ENCODE measurements at regions not wholly inside any gene's neighbourhood (a gene's known extent, or its start where the extent isn't known, plus 50 kb on each side); places are given as distances from the start of the nearest gene placed in this dataset.

GRCh38 chr9:81080900-81081299 is 608.4 kb downstream of the TLE1 start:
- Histone ChIP-seq H3F3A (ENCODE audit: insufficient read depth) (no peaks in the 10 kb centered on the region), H3K9me3 (ENCODE audit: insufficient read depth, low read length) (no peaks in the 10 kb centered on the region), H3K27ac (ENCODE audit: low read depth, low read length) (no peak overlapping the region), H2AFZ (ENCODE audit: low read depth, low read length, severe bottlenecking) (no peak overlapping the region), H3K79me2 (ENCODE audit: insufficient read depth, low read length) (no peaks in the 10 kb centered on the region), H3K9ac (ENCODE audit: low read length) (no peak overlapping the region), H3K4me2 (ENCODE audit: low read depth, low read length, poor library complexity, severe bottlenecking) (no peak overlapping the region), H3K9me2 (replicated peaks; ENCODE audit: insufficient read depth, low read length) (no peaks in the 10 kb centered on the region), H3K36me3 (ENCODE audit: low read length) (no peaks in the 10 kb centered on the region), H3K4me3 (ENCODE audit: insufficient read depth, low read length, poor library complexity, severe bottlenecking) (no peak overlapping the region), H4K20me1 (ENCODE audit: low read depth, low read length) (no peaks in the 10 kb centered on the region), H3K27me3 (ENCODE audit: low read length) (no peaks in the 10 kb centered on the region)
- TF ChIP-seq EZH2phosphoT487 (conservative IDR thresholded peaks at IDR 0.05; ENCODE audit: low read length): no peak
- TF ChIP-seq CTCF (IDR thresholded peaks at IDR 0.05; ENCODE audit: insufficient read depth, low read length, poor library complexity, severe bottlenecking): no peak

GRCh38 chr9:81080185-81080584 is 609.2 kb downstream of the TLE1 start:
- H3F3A ChIP-seq (ENCODE audit: insufficient read depth): no peaks in the 10 kb centered on the region
- H4K20me1 ChIP-seq (ENCODE audit: low read depth, low read length): no peaks in the 10 kb centered on the region
- no peaks in the 10 kb centered on the region for H3K27me3 ChIP-seq (ENCODE audit: low read length)
- H3K36me3 ChIP-seq (ENCODE audit: low read length): no peaks in the 10 kb centered on the region
- H3K4me2 ChIP-seq (ENCODE audit: low read depth, low read length, poor library complexity, severe bottlenecking): no peak overlapping the region
- no peak overlapping the region for H3K27ac ChIP-seq (ENCODE audit: low read depth, low read length)
- H3K9ac ChIP-seq (ENCODE audit: low read length): no peak overlapping the region
- H3K79me2 ChIP-seq (ENCODE audit: insufficient read depth, low read length): no peaks in the 10 kb centered on the region
- no peak for TF ChIP-seq CTCF (IDR thresholded peaks at IDR 0.05; ENCODE audit: insufficient read depth, low read length, poor library complexity, severe bottlenecking)
- TF ChIP-seq EZH2phosphoT487 (conservative IDR thresholded peaks at IDR 0.05; ENCODE audit: low read length): no peak
- H3K9me3 ChIP-seq (ENCODE audit: insufficient read depth, low read length): no peaks in the 10 kb centered on the region
- H3K9me2 ChIP-seq (replicated peaks; ENCODE audit: insufficient read depth, low read length): no peaks in the 10 kb centered on the region
- H3K4me3 ChIP-seq (ENCODE audit: insufficient read depth, low read length, poor library complexity, severe bottlenecking): no peak overlapping the region
- H2AFZ ChIP-seq (ENCODE audit: low read depth, low read length, severe bottlenecking): no peak overlapping the region

DNA sequence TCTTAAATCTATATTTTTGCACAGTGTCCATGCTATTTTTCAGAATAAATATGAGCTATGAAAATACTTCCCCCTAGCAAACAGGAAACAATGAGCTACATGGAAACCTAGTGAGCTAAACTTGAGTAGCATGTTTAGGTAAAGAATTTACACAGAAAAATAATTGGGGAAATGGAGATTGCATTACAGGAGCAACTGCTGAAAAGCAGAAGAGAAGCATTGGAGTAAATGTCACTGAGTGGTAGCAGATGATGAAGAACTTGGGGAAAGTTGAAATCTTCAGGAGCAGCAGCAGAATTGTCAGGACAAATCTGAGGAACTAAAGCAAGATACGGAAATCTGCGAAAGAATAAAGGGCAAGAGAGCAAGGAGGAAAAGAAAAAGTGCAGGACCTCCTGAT is 610.3 kb downstream of the TLE1 start:
- Histone ChIP-seq H3K4me3 (ENCODE audit: insufficient read depth, low read length, poor library complexity, severe bottlenecking) (no peak overlapping the region), H3K27me3 (ENCODE audit: low read length) (no peaks in the 10 kb centered on the region), H3K36me3 (ENCODE audit: low read length) (no peaks in the 10 kb centered on the region), H3K4me2 (ENCODE audit: low read depth, low read length, poor library complexity, severe bottlenecking) (no peak overlapping the region), H4K20me1 (ENCODE audit: low read depth, low read length) (no peaks in the 10 kb centered on the region), H3F3A (ENCODE audit: insufficient read depth) (no peaks in the 10 kb centered on the region), H3K9me2 (replicated peaks; ENCODE audit: insufficient read depth, low read length) (no peaks in the 10 kb centered on the region), H3K9me3 (ENCODE audit: insufficient read depth, low read length) (no peaks in the 10 kb centered on the region), H3K9ac (ENCODE audit: low read length) (no peak overlapping the region), H3K27ac (ENCODE audit: low read depth, low read length) (no peak overlapping the region), H2AFZ (ENCODE audit: low read depth, low read length, severe bottlenecking) (no peak overlapping the region), H3K79me2 (ENCODE audit: insufficient read depth, low read length) (no peaks in the 10 kb centered on the region)
- no peak for TF ChIP-seq CTCF (IDR thresholded peaks at IDR 0.05; ENCODE audit: insufficient read depth, low read length, poor library complexity, severe bottlenecking)
- no peak for TF ChIP-seq EZH2phosphoT487 (conservative IDR thresholded peaks at IDR 0.05; ENCODE audit: low read length)

DNA sequence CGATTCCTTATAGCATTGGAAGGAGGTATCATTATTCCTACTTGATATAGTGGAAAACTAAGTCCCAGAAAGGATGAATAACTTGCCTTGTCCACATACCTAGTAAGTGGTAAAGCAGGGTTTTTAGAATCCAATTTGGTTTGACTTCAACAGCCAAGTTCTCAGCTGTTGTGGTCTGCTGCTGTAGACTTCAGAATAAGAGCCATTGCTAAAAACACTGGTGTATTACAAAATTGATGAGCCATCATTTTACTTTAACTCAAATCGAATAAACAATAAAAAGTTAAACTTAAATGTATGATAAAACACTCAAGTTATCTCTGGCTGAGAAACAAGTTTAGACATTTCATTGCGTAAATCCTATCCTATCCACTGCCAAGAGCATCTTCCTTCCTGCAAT is 610.8 kb downstream of the TLE1 start:
- H3F3A ChIP-seq (ENCODE audit: insufficient read depth): no peaks in the 10 kb centered on the region
- no peak overlapping the region for H3K9ac ChIP-seq (ENCODE audit: low read length)
- no peak overlapping the region for H3K27ac ChIP-seq (ENCODE audit: low read depth, low read length)
- TF ChIP-seq EZH2phosphoT487 (conservative IDR thresholded peaks at IDR 0.05; ENCODE audit: low read length): no peak
- TF ChIP-seq CTCF (IDR thresholded peaks at IDR 0.05; ENCODE audit: insufficient read depth, low read length, poor library complexity, severe bottlenecking): no peak
- H3K4me3 ChIP-seq (ENCODE audit: insufficient read depth, low read length, poor library complexity, severe bottlenecking): no peak overlapping the region
- H3K36me3 ChIP-seq (ENCODE audit: low read length): no peaks in the 10 kb centered on the region
- H3K79me2 ChIP-seq (ENCODE audit: insufficient read depth, low read length): no peaks in the 10 kb centered on the region
- H3K4me2 ChIP-seq (ENCODE audit: low read depth, low read length, poor library complexity, severe bottlenecking): no peak overlapping the region
- H3K27me3 ChIP-seq (ENCODE audit: low read length): no peaks in the 10 kb centered on the region
- H4K20me1 ChIP-seq (ENCODE audit: low read depth, low read length): no peaks in the 10 kb centered on the region
- no peaks in the 10 kb centered on the region for H3K9me3 ChIP-seq (ENCODE audit: insufficient read depth, low read length)
- no peak overlapping the region for H2AFZ ChIP-seq (ENCODE audit: low read depth, low read length, severe bottlenecking)
- no peaks in the 10 kb centered on the region for H3K9me2 ChIP-seq (replicated peaks; ENCODE audit: insufficient read depth, low read length)
